Naive thymus-derived CD4-positive, alpha-beta T cell (primary cell): ENCODE measurements at regions not wholly inside any gene's neighbourhood (a gene's known extent, or its start where the extent isn't known, plus 50 kb on each side); places are given as distances from the start of the nearest gene placed in this dataset.

Experiments used
- ATAC-seq: fragments of 150-1000 bp; cut with Tn5 transposase; 2 replicates; pipeline ENCODE4 v1.10.0; 2021; ENCODE audit warnings: mild to moderate bottlenecking, moderate library complexity
- CTCF ChIA-PET: fragments of 350-600 bp; sonication (Branson Sonifier 250); formaldehyde crosslinking; loops from one replicate; lab custom pipeline; 2021; ENCODE audit warnings: antibody characterized with exemption; lab: Charles Lee
- POLR2A ChIA-PET: fragments of 350-600 bp; sonication (Branson Sonifier 250); formaldehyde crosslinking; loops from one replicate; lab custom pipeline; 2021; ENCODE audit warnings: antibody characterized with exemption, inconsistent platforms; lab: Charles Lee
- DNase-seq, 9 donors: peaks; one replicate each; pipeline versions ENCODE4 v3.0.0 to v3.0.0-alpha.2; 2020 to 2022; ENCODE audit warnings: mixed read lengths in 1 of 9
- H3K27ac ChIP-seq: one replicate; pipeline ENCODE4 v1.7.0; 2013; ENCODE audit warnings: mild to moderate bottlenecking, low read depth, low read length, moderate library complexity
- H3K27me3 ChIP-seq, 2 donors: one replicate each; pipeline ENCODE4 v1.7.0; 2013; ENCODE audit warnings: low read length in 2 of 2, mild to moderate bottlenecking in 2 of 2, moderate library complexity in 2 of 2; ENCODE audit not compliant: control insufficient read depth in 2 of 2, insufficient read depth in 2 of 2
- H3K36me3 ChIP-seq, 3 experiments: 1 replicate in 2 of 3; 2 replicates in 1 of 3; pipeline ENCODE4 v1.7.0; 2013; ENCODE audit warnings: low read length in 3 of 3, mild to moderate bottlenecking in 3 of 3, moderate library complexity in 1 of 3; ENCODE audit not compliant: insufficient read depth in 3 of 3, control insufficient read depth in 2 of 3
- H3K4me1 ChIP-seq, 2 donors: one replicate each; pipeline ENCODE4 v1.7.0; 2013; ENCODE audit warnings: low read length in 2 of 2, mild to moderate bottlenecking in 2 of 2, moderate library complexity in 1 of 2; ENCODE audit not compliant: control insufficient read depth in 2 of 2, insufficient read depth in 2 of 2
- H3K4me3 ChIP-seq: 2 replicates; pipeline ENCODE4 v1.7.0; 2013; ENCODE audit warnings: mild to moderate bottlenecking, low read length
- H3K9me3 ChIP-seq, 3 experiments: 1 replicate in 2 of 3; 2 replicates in 1 of 3; pipeline ENCODE4 v1.7.0; 2013; ENCODE audit warnings: low read length in 3 of 3; ENCODE audit not compliant: control insufficient read depth in 2 of 3
- H3K27ac Mint-ChIP-seq, 9 donors: one replicate each; pipeline ENCODE4 v1.8.0; 2020 to 2022; ENCODE audit warnings: mixed read lengths in 9 of 9, mild to moderate bottlenecking in 8 of 9, moderate library complexity in 5 of 9, inconsistent platforms in 2 of 9
- H3K27me3 Mint-ChIP-seq, 5 donors: one replicate each; pipeline ENCODE4 v1.8.0; 2021 to 2022; ENCODE audit warnings: mixed read lengths in 5 of 5, mild to moderate bottlenecking in 1 of 5
- H3K36me3 Mint-ChIP-seq, 5 donors: one replicate each; pipeline ENCODE4 v1.8.0; 2020 to 2022; ENCODE audit warnings: mixed read lengths in 5 of 5, mild to moderate bottlenecking in 3 of 5, inconsistent platforms in 1 of 5
- H3K4me1 Mint-ChIP-seq, 7 donors: one replicate each; pipeline ENCODE4 v1.8.0; 2020 to 2022; ENCODE audit warnings: mixed read lengths in 7 of 7, mild to moderate bottlenecking in 3 of 7, inconsistent platforms in 1 of 7
- H3K4me3 Mint-ChIP-seq, 10 donors: one replicate each; pipeline ENCODE4 v1.8.0; 2020 to 2022; ENCODE audit warnings: mild to moderate bottlenecking in 10 of 10, mixed read lengths in 10 of 10, moderate library complexity in 6 of 10, inconsistent platforms in 2 of 10
- H3K9me3 Mint-ChIP-seq, 11 donors: one replicate each; pipeline ENCODE4 v1.8.0; 2020 to 2022; ENCODE audit warnings: mixed read lengths in 11 of 11, mild to moderate bottlenecking in 4 of 11, inconsistent platforms in 1 of 11, moderate library complexity in 1 of 11
- intact Hi-C, 2 donors: fragments of 100-400 bp; cut with micrococcal nuclease; formaldehyde crosslinking; loops; one replicate each; pipeline ENCODE4 v1.15.1; 2023

- Mint-ChIP-seq H3K4me3 (no peak overlapping the region), H3K4me1 (no peaks in the 10 kb centered on the region), H3K9me3 (peaks cover 4 to 51% (median 13%) of the 10 kb centered on the region in 11 donors), H3K36me3 (no peaks in the 10 kb centered on the region), H3K27ac (no peak overlapping the region), H3K27me3 (no peaks in the 10 kb centered on the region)
- Histone ChIP-seq H3K27me3 (no peaks in the 10 kb centered on the region), H3K36me3 (no peaks in the 10 kb centered on the region), H3K9me3 (peaks cover 0 to 3% (median 0%) of the 10 kb centered on the region in 3 experiments), H3K27ac (no peak overlapping the region), H3K4me3 (no peak overlapping the region), H3K4me1 (no peaks in the 10 kb centered on the region)
- POLR2A ChIA-PET: no interaction called here
- CTCF ChIA-PET: no interaction called here
- DNase-seq: no peak
- no peak for ATAC-seq
- intact Hi-C loops: no loop called here
These were observed 715.4 kb downstream of the CDH8 start for GRCh38 chr16:61320791-61321190.

DNA sequence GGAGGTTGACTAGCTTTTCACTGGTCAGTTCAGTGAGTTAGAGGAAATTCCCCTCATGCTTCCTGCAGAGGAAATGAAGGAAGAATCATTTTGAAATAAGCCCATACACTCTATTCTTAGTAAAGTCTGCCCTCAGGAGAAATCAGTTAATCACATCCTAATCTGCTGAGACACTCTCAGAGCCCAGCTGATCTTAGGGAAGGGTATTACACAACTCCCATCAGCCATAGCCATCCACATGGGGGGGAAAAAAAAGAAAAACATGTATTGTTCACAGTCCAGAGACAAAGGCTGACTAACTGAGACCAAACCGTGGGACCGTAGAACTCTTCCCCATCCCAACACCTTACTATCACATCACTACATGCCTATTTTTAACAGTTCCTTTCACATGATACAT is 722.3 kb downstream of the CDH8 start:
- H3K4me3 Mint-ChIP-seq: no peak overlapping the region
- H3K4me1 Mint-ChIP-seq: no peaks in the 10 kb centered on the region
- no peaks in the 10 kb centered on the region for H3K27me3 Mint-ChIP-seq
- H3K9me3 Mint-ChIP-seq: peaks cover 1 to 51% (median 22%) of the 10 kb centered on the region in 11 donors
- no peak overlapping the region for H3K27ac Mint-ChIP-seq
- Histone ChIP-seq H3K27me3 (no peaks in the 10 kb centered on the region), H3K9me3 (no peaks in the 10 kb centered on the region), H3K4me1 (no peaks in the 10 kb centered on the region), H3K36me3 (no peaks in the 10 kb centered on the region), H3K4me3 (no peak overlapping the region), H3K27ac (no peak overlapping the region)
- POLR2A ChIA-PET: no interaction called here
- intact Hi-C loops: no loop called here
- ATAC-seq: no peak
- no peak for DNase-seq
- CTCF ChIA-PET: no interaction called here
- H3K36me3 Mint-ChIP-seq: peaks cover 0 to 4% (median 0%) of the 10 kb centered on the region in 5 donors

GRCh38 chr16:61309386-61309785 is 726.9 kb downstream of the CDH8 start:
- H3K27me3 ChIP-seq: no peaks in the 10 kb centered on the region
- intact Hi-C loops: loop anchor here in 1 of 2 donors (10.0 kb wide), 1 partner anchor 55 kb away; no protein-coding TSS in a partner anchor
- H3K36me3 ChIP-seq: no peaks in the 10 kb centered on the region
- ChIA-PET CTCF (no interaction called here), POLR2A (no interaction called here)
- DNase-seq (no peak), ATAC-seq (no peak)
- Mint-ChIP-seq H3K36me3 (peaks cover 0 to 4% (median 0%) of the 10 kb centered on the region in 5 donors), H3K4me1 (no peaks in the 10 kb centered on the region), H3K27me3 (no peaks in the 10 kb centered on the region), H3K4me3 (no peak overlapping the region), H3K9me3 (peaks cover 4 to 49% (median 25%) of the 10 kb centered on the region in 11 donors), H3K27ac (no peak overlapping the region)
- no peak overlapping the region for H3K27ac ChIP-seq
- H3K4me3 ChIP-seq: no peak overlapping the region
- H3K4me1 ChIP-seq: no peaks in the 10 kb centered on the region
- H3K9me3 ChIP-seq: peaks cover 0 to 5% (median 0%) of the 10 kb centered on the region in 3 experiments

GRCh38 chr16:61306204-61306603 is 730.0 kb downstream of the CDH8 start:
- Histone ChIP-seq H3K4me3 (no peak overlapping the region), H3K36me3 (no peaks in the 10 kb centered on the region), H3K4me1 (no peaks in the 10 kb centered on the region), H3K9me3 (peaks cover 0 to 5% (median 0%) of the 10 kb centered on the region in 3 experiments), H3K27ac (no peak overlapping the region), H3K27me3 (no peaks in the 10 kb centered on the region)
- ChIA-PET CTCF (no interaction called here), POLR2A (no interaction called here)
- Mint-ChIP-seq H3K36me3 (peaks cover 0 to 4% (median 0%) of the 10 kb centered on the region in 5 donors), H3K4me1 (no peaks in the 10 kb centered on the region), H3K4me3 (no peak overlapping the region), H3K27me3 (no peaks in the 10 kb centered on the region), H3K27ac (no peak overlapping the region), H3K9me3 (peaks cover 4 to 39% (median 13%) of the 10 kb centered on the region in 11 donors)
- intact Hi-C loops: loop anchor here in 1 of 2 donors (10.0 kb wide), 1 partner anchor 59 kb away; no protein-coding TSS in a partner anchor
- DNase-seq (no peak), ATAC-seq (no peak)

DNA sequence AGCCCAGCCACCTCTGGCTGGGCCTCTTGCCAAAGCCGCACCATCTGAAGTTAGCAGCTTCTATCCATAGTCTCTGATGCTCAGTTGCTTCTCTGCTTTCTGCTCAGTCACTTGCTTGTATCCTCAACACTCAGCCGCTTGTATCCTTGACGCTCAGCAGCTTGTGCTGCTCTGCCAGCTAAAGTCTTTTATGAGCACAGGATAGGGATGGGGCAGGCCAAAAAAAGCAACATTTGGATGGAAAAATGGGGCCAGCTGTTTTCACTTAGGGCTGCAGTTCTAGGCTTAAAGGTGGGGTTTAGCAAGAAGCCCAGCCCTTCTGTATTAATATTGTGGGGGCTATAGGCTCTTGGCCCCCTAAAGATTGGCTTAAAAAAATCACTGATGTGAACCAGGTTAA is 739.4 kb downstream of the CDH8 start:
- ATAC-seq: no peak
- Histone ChIP-seq H3K9me3 (no peaks in the 10 kb centered on the region), H3K27me3 (no peaks in the 10 kb centered on the region), H3K4me3 (no peak overlapping the region), H3K27ac (no peak overlapping the region), H3K4me1 (no peaks in the 10 kb centered on the region), H3K36me3 (no peaks in the 10 kb centered on the region)
- Mint-ChIP-seq H3K9me3 (peaks cover 0 to 26% (median 6%) of the 10 kb centered on the region in 11 donors), H3K27ac (no peak overlapping the region), H3K4me3 (no peak overlapping the region), H3K36me3 (peaks cover 0 to 4% (median 0%) of the 10 kb centered on the region in 5 donors), H3K4me1 (no peaks in the 10 kb centered on the region), H3K27me3 (no peaks in the 10 kb centered on the region)
- CTCF ChIA-PET: no interaction called here
- POLR2A ChIA-PET: no interaction called here
- intact Hi-C loops: no loop called here
- no peak for DNase-seq

- CTCF ChIA-PET: no interaction called here
- intact Hi-C loops: no loop called here
- H3K36me3 Mint-ChIP-seq: peaks cover 0 to 4% (median 0%) of the 10 kb centered on the region in 5 donors
These were observed 739.9 kb downstream of the CDH8 start for GRCh38 chr16:61296305-61296704.

DNA sequence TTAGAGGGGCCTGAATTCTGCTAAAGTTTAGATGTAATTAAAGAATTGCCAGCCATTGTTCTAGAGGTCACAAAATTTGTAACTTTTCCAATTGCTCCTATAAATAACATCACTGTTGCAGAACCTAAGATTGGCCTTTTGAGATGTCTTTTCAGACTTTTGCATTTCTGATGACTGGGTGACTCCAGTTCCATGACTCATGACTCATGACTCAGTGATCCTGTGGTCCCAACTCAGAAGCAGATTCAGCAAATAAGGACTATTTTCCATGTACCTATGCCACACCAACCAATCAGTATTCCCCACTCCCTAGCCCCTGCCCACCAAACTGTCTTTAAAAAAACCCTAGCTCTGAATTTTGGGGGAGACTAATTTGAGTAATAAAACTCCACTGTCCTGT is 740.9 kb downstream of the CDH8 start:
- no peaks in the 10 kb centered on the region for H3K36me3 ChIP-seq
- no peaks in the 10 kb centered on the region for H3K4me1 ChIP-seq
- no peaks in the 10 kb centered on the region for H3K4me1 Mint-ChIP-seq
- H3K27me3 Mint-ChIP-seq: no peaks in the 10 kb centered on the region
- H3K27me3 ChIP-seq: no peaks in the 10 kb centered on the region
- POLR2A ChIA-PET: no interaction called here
- peaks cover 0 to 25% (median 5%) of the 10 kb centered on the region in 11 donors for H3K9me3 Mint-ChIP-seq
- no peak overlapping the region for H3K27ac ChIP-seq
- H3K36me3 Mint-ChIP-seq: peaks cover 0 to 4% (median 0%) of the 10 kb centered on the region in 5 donors
- H3K27ac Mint-ChIP-seq: no peak overlapping the region
- DNase-seq: no peak
- H3K4me3 Mint-ChIP-seq: no peak overlapping the region
- no peaks in the 10 kb centered on the region for H3K9me3 ChIP-seq
- H3K4me3 ChIP-seq: no peak overlapping the region
- ATAC-seq: no peak
- CTCF ChIA-PET: no interaction called here
- intact Hi-C loops: no loop called here

More at GRCh38 chr16:61296305-61296704, 739.9 kb downstream of the CDH8 start:
- POLR2A ChIA-PET: interaction anchor here (0.6 kb wide), 1 partner anchor 1529 kb away, joined by 3 read pairs; no protein-coding TSS in a partner anchor
- ATAC-seq (no peak), DNase-seq (no peak)
- H3K4me1 ChIP-seq: no peaks in the 10 kb centered on the region
- H3K27ac Mint-ChIP-seq: no peak overlapping the region
- H3K27me3 Mint-ChIP-seq: no peaks in the 10 kb centered on the region
- no peaks in the 10 kb centered on the region for H3K9me3 ChIP-seq
- H3K36me3 ChIP-seq: no peaks in the 10 kb centered on the region
- no peak overlapping the region for H3K4me3 Mint-ChIP-seq
- H3K4me3 ChIP-seq: no peak overlapping the region
- H3K9me3 Mint-ChIP-seq: peaks cover 0 to 25% (median 5%) of the 10 kb centered on the region in 11 donors
- no peaks in the 10 kb centered on the region for H3K4me1 Mint-ChIP-seq
- H3K27ac ChIP-seq: no peak overlapping the region
- H3K27me3 ChIP-seq: no peaks in the 10 kb centered on the region
